HL-60 (cell line): ENCODE measurements at regions not wholly inside any gene's neighbourhood (a gene's known extent, or its start where the extent isn't known, plus 50 kb on each side); places are given as distances from the start of the nearest gene placed in this dataset.

Experiments used
- DNase-seq, 2 experiments: peaks; one replicate each; pipeline ENCODE4 v3.0.0-alpha.2; 2010 to 2020; ENCODE audit warnings: low read depth in 1 of 2, low spot score in 1 of 2
- H3K27ac ChIP-seq: fragments of 250-450 bp; sonication (Bioruptor Pico); replicated peaks from 2 replicates; pipeline ENCODE4 v1.5.1; 2020; ENCODE audit warnings: mild to moderate bottlenecking, moderate library complexity
- H3K27me3 ChIP-seq: fragments of 250-450 bp; sonication (Bioruptor Pico); 2 replicates; pipeline ENCODE4 v1.5.1; 2021; ENCODE audit warnings: mild to moderate bottlenecking, moderate library complexity; ENCODE audit not compliant: insufficient read depth, poor library complexity, severe bottlenecking
- H3K4me3 ChIP-seq: replicated peaks from 2 replicates; pipeline ENCODE4 v1.5.1; 2011; ENCODE audit warnings: mild to moderate bottlenecking, control low read depth, low read length; ENCODE audit not compliant: insufficient read depth
- CTCF ChIP-seq: IDR thresholded peaks from one replicate; pipeline ENCODE4 v1.5.1; 2011; ENCODE audit warnings: low read length, control low read depth, inconsistent platforms; ENCODE audit not compliant: insufficient read depth
- GABPA ChIP-seq: IDR thresholded peaks from 2 replicates; pipeline ENCODE4 v1.6.1; 2012; ENCODE audit warnings: low read depth
- POLR2AphosphoS5 ChIP-seq: IDR thresholded peaks from 2 replicates; pipeline ENCODE4 v1.6.1; 2012; ENCODE audit warnings: low read depth
- REST ChIP-seq: IDR thresholded peaks from 2 replicates; pipeline ENCODE4 v1.6.1; 2012; ENCODE audit warnings: low read depth; ENCODE audit not compliant: insufficient replicate concordance
- SPI1 ChIP-seq: IDR thresholded peaks from 2 replicates; pipeline ENCODE4 v1.6.1; 2012; ENCODE audit warnings: low read depth, mild to moderate bottlenecking, borderline replicate concordance

- Histone ChIP-seq H3K4me3 (no peak overlapping the region), H3K27ac (no peak overlapping the region), H3K27me3 (peaks cover 11% of the 10 kb centered on the region)
- no peak for DNase-seq
- TF ChIP-seq GABPA (no peak), SPI1 (no peak), POLR2AphosphoS5 (no peak), REST (no peak), CTCF (no peak)
These were observed 92.4 kb upstream of the TGM3 start for GRCh38 chr20:2203436-2203835.

DNA sequence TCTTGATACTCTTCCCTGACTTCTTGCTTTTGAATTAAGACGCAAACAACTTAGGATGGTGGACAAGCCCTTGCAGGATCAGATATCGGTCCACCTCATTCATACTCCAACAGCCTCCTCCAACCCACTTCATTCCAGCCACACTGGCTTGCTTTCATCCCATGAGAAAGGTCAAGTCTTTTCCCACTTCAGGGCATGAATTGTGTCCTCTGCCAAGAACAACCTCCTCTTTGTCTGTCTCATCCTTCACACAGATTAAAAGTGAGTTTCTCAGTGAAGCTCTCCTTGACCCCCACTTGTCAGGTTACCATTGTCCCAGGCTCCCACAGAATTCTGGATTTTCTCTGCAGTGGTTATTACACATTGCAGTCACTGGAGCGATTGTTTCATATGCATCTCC lies 91.8 kb upstream of the TGM3 start:
- DNase-seq, result no peak
- Histone ChIP-seq H3K27ac (no peak overlapping the region), H3K27me3 (peaks cover 11% of the 10 kb centered on the region), H3K4me3 (no peak overlapping the region)
- no peak for TF ChIP-seq SPI1
- no peak for TF ChIP-seq GABPA
- no peak for TF ChIP-seq POLR2AphosphoS5
- TF ChIP-seq REST, result no peak
- no peak for TF ChIP-seq CTCF

- H3K4me3 ChIP-seq, result peak overlapping the region; percentile 62
- TF ChIP-seq CTCF (peak; percentile 35), SPI1 (no peak), GABPA (no peak), REST (peak; percentile 10), POLR2AphosphoS5 (no peak)
- peak; percentile 55 to 80 for DNase-seq
- peak overlapping the region; percentile 48 for H3K27ac ChIP-seq
- peaks cover 6% of the 10 kb centered on the region for H3K27me3 ChIP-seq
These were observed 88.6 kb upstream of the TGM3 start for GRCh38 chr20:2206957-2207769.
